ENCODE measurements at regions not wholly inside any gene's neighbourhood (a gene's known extent, or its start where the extent isn't known, plus 50 kb on each side); places are given as distances from the start of the nearest gene placed in this dataset.

DNA sequence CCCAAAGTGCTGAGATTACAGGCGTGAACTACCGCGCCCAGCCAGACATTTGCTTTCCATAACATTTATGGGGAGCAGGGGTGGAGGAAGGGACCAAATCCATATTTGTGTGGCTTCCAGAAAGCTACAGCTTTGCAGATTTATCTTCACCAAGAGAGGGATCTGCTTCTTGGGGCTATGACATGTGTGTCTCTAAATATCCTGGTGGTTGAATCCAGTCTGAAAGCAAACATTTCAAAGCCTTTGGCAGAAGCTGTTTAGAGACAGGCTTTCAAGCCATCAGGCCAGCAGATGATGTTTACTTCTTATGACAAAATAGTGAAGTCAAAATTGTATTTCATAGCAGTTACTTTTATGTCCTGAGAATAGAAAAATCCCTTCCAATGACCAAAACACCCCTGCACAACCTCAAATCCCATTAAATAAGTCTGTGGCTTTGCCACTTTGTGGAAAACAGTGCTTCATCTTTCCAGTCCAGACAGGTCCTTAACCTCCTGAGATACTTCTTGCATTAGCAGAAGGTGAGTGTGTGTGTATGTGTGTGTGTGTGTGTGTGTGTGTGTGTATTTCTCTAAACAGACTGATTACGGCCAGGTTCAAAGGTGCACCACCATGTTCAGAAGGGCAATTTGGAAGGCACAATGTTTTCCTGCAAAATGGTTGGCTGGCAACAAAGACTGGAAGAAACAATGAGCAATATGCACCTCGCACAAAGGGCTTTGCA, 191.4 kb upstream of the LRIG1 start:
- Histone ChIP-seq H3K36me3 (ENCODE audit: control insufficient read depth, insufficient read depth, low read length) (no peaks in the 10 kb centered on the region), H3K4me3 (ENCODE audit: extremely low read depth, insufficient read depth, low read length, poor library complexity, severe bottlenecking) (no peak overlapping the region), H3K27ac (ENCODE audit: low read depth, low read length, severe bottlenecking) (no peak overlapping the region), H3K9me3 (ENCODE audit: control insufficient read depth, low read length) (no peaks in the 10 kb centered on the region), H3K4me1 (ENCODE audit: control insufficient read depth, insufficient read depth, low read length, poor library complexity, severe bottlenecking) (no peaks in the 10 kb centered on the region)
- WGBS, 2 experiments (ENCODE audit: insufficient coverage in 2 of 2): 82 to 88% methylated on average over 2 to 5 of the region's 5 CpGs

- Histone ChIP-seq H3K4me1 (ENCODE audit: control insufficient read depth, insufficient read depth, low read length, poor library complexity, severe bottlenecking) (no peaks in the 10 kb centered on the region), H3K27ac (ENCODE audit: low read depth, low read length, severe bottlenecking) (no peak overlapping the region)
- WGBS, 2 experiments (ENCODE audit: insufficient coverage in 2 of 2): 74 to 92% methylated on average over 3 of the region's 5 CpGs
Measured at GRCh38 chr3:66692766-66693150, 191.9 kb upstream of the LRIG1 start.

GRCh38 chr3:66693461-66694031, 192.7 kb upstream of the LRIG1 start:
- WGBS, 2 experiments (ENCODE audit: insufficient coverage in 2 of 2): 80 to 91% methylated on average over 5 to 9 of the region's 10 CpGs
- H3K9me3 ChIP-seq (ENCODE audit: control insufficient read depth, low read length): no peaks in the 10 kb centered on the region
- no peaks in the 10 kb centered on the region for H3K4me1 ChIP-seq (ENCODE audit: control insufficient read depth, insufficient read depth, low read length, poor library complexity, severe bottlenecking)
- H3K36me3 ChIP-seq (ENCODE audit: control insufficient read depth, insufficient read depth, low read length): no peaks in the 10 kb centered on the region
- no peak overlapping the region for H3K27ac ChIP-seq (ENCODE audit: low read depth, low read length, severe bottlenecking)
- H3K4me3 ChIP-seq (ENCODE audit: extremely low read depth, insufficient read depth, low read length, poor library complexity, severe bottlenecking): no peak overlapping the region

More at GRCh38 chr3:66692766-66693150, 191.9 kb upstream of the LRIG1 start:
- Histone ChIP-seq H3K36me3 (ENCODE audit: control insufficient read depth, insufficient read depth, low read length) (no peaks in the 10 kb centered on the region), H3K4me3 (ENCODE audit: extremely low read depth, insufficient read depth, low read length, poor library complexity, severe bottlenecking) (no peak overlapping the region), H3K9me3 (ENCODE audit: control insufficient read depth, low read length) (no peaks in the 10 kb centered on the region)

DNA sequence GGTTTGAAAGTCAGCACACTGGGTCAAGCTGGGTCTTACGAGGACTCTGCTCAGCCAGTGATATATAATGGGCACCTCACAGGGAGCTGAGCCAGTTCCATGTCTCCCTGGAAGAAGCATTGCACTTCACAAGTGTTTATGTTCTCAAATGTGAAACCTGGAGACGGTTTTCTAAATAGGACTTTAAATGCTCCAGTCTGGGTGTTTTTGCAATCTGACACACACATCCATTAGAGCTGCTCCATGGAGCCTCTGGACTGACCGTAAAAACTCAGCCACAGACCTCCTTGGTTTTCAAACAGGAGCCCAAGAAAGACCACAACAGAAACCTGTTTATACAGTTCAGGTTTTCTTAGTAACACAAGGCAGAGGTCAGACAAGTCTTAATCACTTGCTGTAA, 201.3 kb upstream of the LRIG1 start:
- Histone ChIP-seq H3K9me3 (ENCODE audit: control insufficient read depth, low read length) (no peaks in the 10 kb centered on the region), H3K4me3 (ENCODE audit: extremely low read depth, insufficient read depth, low read length, poor library complexity, severe bottlenecking) (no peak overlapping the region), H3K4me1 (ENCODE audit: control insufficient read depth, insufficient read depth, low read length, poor library complexity, severe bottlenecking) (no peaks in the 10 kb centered on the region), H3K27ac (ENCODE audit: low read depth, low read length, severe bottlenecking) (no peak overlapping the region), H3K36me3 (ENCODE audit: control insufficient read depth, insufficient read depth, low read length) (no peaks in the 10 kb centered on the region)
- 94 to 100% methylated on average over 2 to 3 of the region's 3 CpGs for WGBS, 2 experiments (ENCODE audit: insufficient coverage in 2 of 2)

DNA sequence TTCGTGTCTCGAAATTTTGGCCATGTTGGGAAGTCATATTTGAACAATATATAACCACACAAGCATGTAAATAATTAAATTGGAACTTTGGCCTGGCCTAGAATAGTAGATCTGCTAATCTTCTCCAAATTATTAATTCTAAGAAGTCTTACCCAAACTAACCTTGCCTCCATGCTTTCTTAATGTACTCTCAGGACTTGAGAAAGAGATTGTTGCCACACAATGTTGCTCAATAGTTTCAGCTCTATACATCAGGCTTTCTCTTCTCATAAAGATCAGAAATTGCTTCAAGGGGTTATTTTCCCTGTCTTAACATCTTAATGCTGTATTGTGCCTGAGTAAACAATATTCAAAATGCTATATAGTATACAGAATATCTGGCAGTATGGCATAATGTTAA, 202.7 kb upstream of the LRIG1 start:
- H3K36me3 ChIP-seq (ENCODE audit: control insufficient read depth, insufficient read depth, low read length): no peaks in the 10 kb centered on the region
- H3K4me1 ChIP-seq (ENCODE audit: control insufficient read depth, insufficient read depth, low read length, poor library complexity, severe bottlenecking): no peaks in the 10 kb centered on the region
- WGBS, 2 experiments (ENCODE audit: insufficient coverage in 2 of 2): no CpG with 5 or more reads among the region's 2 CpGs
- no peaks in the 10 kb centered on the region for H3K9me3 ChIP-seq (ENCODE audit: control insufficient read depth, low read length)
- no peak overlapping the region for H3K27ac ChIP-seq (ENCODE audit: low read depth, low read length, severe bottlenecking)
- H3K4me3 ChIP-seq (ENCODE audit: extremely low read depth, insufficient read depth, low read length, poor library complexity, severe bottlenecking): no peak overlapping the region

GRCh38 chr3:66705076-66705475, 204.3 kb upstream of the LRIG1 start:
- Histone ChIP-seq H3K27ac (ENCODE audit: low read depth, low read length, severe bottlenecking) (no peak overlapping the region), H3K4me1 (ENCODE audit: control insufficient read depth, insufficient read depth, low read length, poor library complexity, severe bottlenecking) (no peaks in the 10 kb centered on the region), H3K36me3 (ENCODE audit: control insufficient read depth, insufficient read depth, low read length) (no peaks in the 10 kb centered on the region), H3K4me3 (ENCODE audit: extremely low read depth, insufficient read depth, low read length, poor library complexity, severe bottlenecking) (no peak overlapping the region), H3K9me3 (ENCODE audit: control insufficient read depth, low read length) (no peaks in the 10 kb centered on the region)
- no CpG with 5 or more reads among the region's 2 CpGs for WGBS, 2 experiments (ENCODE audit: insufficient coverage in 2 of 2)

- 100% methylated on average over 1 of the region's 3 CpGs; no CpG with 5 or more reads in 1 of the 2 experiments for WGBS, 2 experiments (ENCODE audit: insufficient coverage in 2 of 2)
- H3K9me3 ChIP-seq (ENCODE audit: control insufficient read depth, low read length): no peaks in the 10 kb centered on the region
- no peaks in the 10 kb centered on the region for H3K36me3 ChIP-seq (ENCODE audit: control insufficient read depth, insufficient read depth, low read length)
- H3K27ac ChIP-seq (ENCODE audit: low read depth, low read length, severe bottlenecking): no peak overlapping the region
- H3K4me1 ChIP-seq (ENCODE audit: control insufficient read depth, insufficient read depth, low read length, poor library complexity, severe bottlenecking): no peaks in the 10 kb centered on the region
- H3K4me3 ChIP-seq (ENCODE audit: extremely low read depth, insufficient read depth, low read length, poor library complexity, severe bottlenecking): no peak overlapping the region
Measured at GRCh38 chr3:66706890-66707289, 206.1 kb upstream of the LRIG1 start.

DNA sequence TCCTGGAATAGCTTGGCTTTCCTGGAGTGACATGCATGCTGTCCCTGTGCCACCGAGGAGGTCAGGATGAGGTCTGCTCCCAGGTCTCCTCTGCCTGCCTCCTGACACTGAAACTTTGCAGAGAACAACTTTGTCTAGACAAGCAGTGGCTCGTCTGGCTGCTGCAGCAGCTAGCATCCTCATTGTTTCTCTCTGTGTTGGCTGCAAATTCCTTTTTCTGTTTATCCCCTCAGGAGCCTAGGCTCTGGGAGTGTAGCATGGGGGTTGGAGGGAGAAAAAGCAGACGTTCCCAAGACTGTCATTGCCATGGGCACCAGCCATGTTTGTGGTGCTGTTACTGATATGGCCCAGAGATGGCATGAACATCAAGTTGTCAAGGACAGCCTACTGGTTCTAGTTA, 208.7 kb upstream of the LRIG1 start:
- WGBS, 2 experiments (ENCODE audit: insufficient coverage in 2 of 2): 75 to 90% methylated on average over 1 to 3 of the region's 3 CpGs
- Histone ChIP-seq H3K4me3 (ENCODE audit: extremely low read depth, insufficient read depth, low read length, poor library complexity, severe bottlenecking) (no peak overlapping the region), H3K27ac (ENCODE audit: low read depth, low read length, severe bottlenecking) (no peak overlapping the region), H3K4me1 (ENCODE audit: control insufficient read depth, insufficient read depth, low read length, poor library complexity, severe bottlenecking) (no peaks in the 10 kb centered on the region), H3K36me3 (ENCODE audit: control insufficient read depth, insufficient read depth, low read length) (no peaks in the 10 kb centered on the region), H3K9me3 (ENCODE audit: control insufficient read depth, low read length) (no peaks in the 10 kb centered on the region)

DNA sequence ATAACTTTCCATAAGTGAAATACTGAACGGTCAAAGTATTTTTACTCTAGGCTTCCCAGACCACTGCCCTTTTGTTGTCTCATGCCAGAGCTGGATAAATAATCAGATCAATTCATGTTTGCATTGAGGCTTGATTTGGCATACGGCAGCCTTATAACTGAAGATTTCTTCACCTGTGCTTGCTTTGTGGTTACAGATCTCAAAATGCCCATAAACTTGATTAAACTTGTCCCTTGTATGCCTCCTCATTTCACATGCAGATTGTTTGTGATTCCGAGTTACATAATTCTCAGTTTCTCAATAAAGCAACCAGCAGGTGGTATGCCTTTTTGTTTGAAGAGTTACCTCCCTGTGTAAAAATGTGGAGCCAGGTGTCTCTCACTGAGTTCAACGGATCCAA, 211.4 kb upstream of the LRIG1 start:
- WGBS, 2 experiments (ENCODE audit: insufficient coverage in 2 of 2): 78 to 100% methylated on average over 1 to 2 of the region's 4 CpGs
- Histone ChIP-seq H3K36me3 (ENCODE audit: control insufficient read depth, insufficient read depth, low read length) (no peaks in the 10 kb centered on the region), H3K4me3 (ENCODE audit: extremely low read depth, insufficient read depth, low read length, poor library complexity, severe bottlenecking) (no peak overlapping the region), H3K4me1 (ENCODE audit: control insufficient read depth, insufficient read depth, low read length, poor library complexity, severe bottlenecking) (no peaks in the 10 kb centered on the region), H3K9me3 (ENCODE audit: control insufficient read depth, low read length) (no peaks in the 10 kb centered on the region), H3K27ac (ENCODE audit: low read depth, low read length, severe bottlenecking) (no peak overlapping the region)

DNA sequence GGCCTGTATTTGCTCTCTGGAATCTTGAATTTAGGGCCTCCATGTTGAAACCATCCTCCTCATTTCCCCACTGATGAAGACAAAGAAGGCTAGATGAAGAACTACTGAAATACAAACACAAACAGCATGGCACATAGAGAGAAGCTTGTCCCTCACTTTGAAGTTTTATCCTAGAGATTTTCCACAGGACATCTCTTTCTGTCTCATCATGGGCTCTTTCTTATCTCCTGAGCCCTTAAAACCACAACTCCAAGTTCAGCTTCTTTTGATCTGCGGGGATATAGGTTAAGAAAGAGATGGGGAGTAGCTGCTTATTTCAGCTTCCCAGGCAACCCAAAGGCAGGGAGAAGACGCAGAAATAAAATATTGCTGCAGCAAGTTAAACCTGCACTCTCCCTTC, 213.1 kb upstream of the LRIG1 start:
- WGBS, 2 experiments (ENCODE audit: insufficient coverage in 2 of 2): 100% methylated on average over 1 of the region's 2 CpGs; no CpG with 5 or more reads in 1 of the 2 experiments
- no peaks in the 10 kb centered on the region for H3K9me3 ChIP-seq (ENCODE audit: control insufficient read depth, low read length)
- H3K36me3 ChIP-seq (ENCODE audit: control insufficient read depth, insufficient read depth, low read length): no peaks in the 10 kb centered on the region
- H3K27ac ChIP-seq (ENCODE audit: low read depth, low read length, severe bottlenecking): no peak overlapping the region
- no peak overlapping the region for H3K4me3 ChIP-seq (ENCODE audit: extremely low read depth, insufficient read depth, low read length, poor library complexity, severe bottlenecking)
- H3K4me1 ChIP-seq (ENCODE audit: control insufficient read depth, insufficient read depth, low read length, poor library complexity, severe bottlenecking): no peaks in the 10 kb centered on the region

- H3K4me3 ChIP-seq (ENCODE audit: extremely low read depth, insufficient read depth, low read length, poor library complexity, severe bottlenecking): no peak overlapping the region
- WGBS, 2 experiments (ENCODE audit: insufficient coverage in 2 of 2): 83% methylated on average over 1 of the region's 2 CpGs; no CpG with 5 or more reads in 1 of the 2 experiments
- H3K27ac ChIP-seq (ENCODE audit: low read depth, low read length, severe bottlenecking): no peak overlapping the region
- H3K36me3 ChIP-seq (ENCODE audit: control insufficient read depth, insufficient read depth, low read length): no peaks in the 10 kb centered on the region
- no peaks in the 10 kb centered on the region for H3K9me3 ChIP-seq (ENCODE audit: control insufficient read depth, low read length)
- H3K4me1 ChIP-seq (ENCODE audit: control insufficient read depth, insufficient read depth, low read length, poor library complexity, severe bottlenecking): peaks cover 4% of the 10 kb centered on the region
Measured at GRCh38 chr3:66715806-66716205, 215.0 kb upstream of the LRIG1 start.

Data from mesodermal cell (in vitro differentiated cells).